ENCODE measurements at regions not wholly inside any gene's neighbourhood (a gene's known extent, or its start where the extent isn't known, plus 50 kb on each side); places are given as distances from the start of the nearest gene placed in this dataset.

- Mint-ChIP-seq H3K4me1 (ENCODE audit: low read depth) (no peaks in the 10 kb centered on the region), H3K36me3 (ENCODE audit: low read depth) (no peaks in the 10 kb centered on the region), H3K27ac (no peak overlapping the region), H3K4me3 (no peak overlapping the region), H3K9me3 (peaks cover 11% of the 10 kb centered on the region), H3K27me3 (ENCODE audit: low read depth) (no peaks in the 10 kb centered on the region)
- no peak for DNase-seq
- intact Hi-C loops (cut with micrococcal nuclease), result no loop called here
- CTCF ChIA-PET, result no interaction called here
Observed at GRCh38 chr7:19262826-19263225, 117.6 kb upstream of the FERD3L start.

DNA sequence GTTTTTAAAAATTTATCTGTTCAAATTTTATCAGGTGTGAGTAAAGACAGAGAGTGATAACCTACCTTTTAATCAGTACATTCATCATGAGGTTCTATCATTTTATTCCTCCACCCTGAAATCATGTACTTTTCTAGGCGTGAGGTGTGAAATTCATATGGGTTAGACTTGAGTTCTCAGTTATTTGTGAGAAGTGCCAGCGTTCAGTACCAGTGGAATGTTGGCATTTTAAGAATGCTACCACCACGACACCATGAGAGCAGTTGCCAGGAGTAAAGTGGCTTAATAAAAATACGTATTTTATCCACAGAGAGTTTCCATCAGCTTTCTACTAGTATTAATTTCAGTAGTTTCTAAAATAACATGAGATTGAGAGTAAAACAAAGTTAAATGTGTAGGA is 104.1 kb upstream of the FERD3L start:
- H3K36me3 Mint-ChIP-seq (ENCODE audit: low read depth), result no peaks in the 10 kb centered on the region
- no peak overlapping the region for H3K27ac Mint-ChIP-seq
- no peaks in the 10 kb centered on the region for H3K4me1 Mint-ChIP-seq (ENCODE audit: low read depth)
- no peak for DNase-seq
- CTCF ChIA-PET, result no interaction called here
- H3K27me3 Mint-ChIP-seq (ENCODE audit: low read depth), result no peaks in the 10 kb centered on the region
- intact Hi-C loops (cut with micrococcal nuclease), result no loop called here
- H3K9me3 Mint-ChIP-seq, result peaks cover 4% of the 10 kb centered on the region
- no peak overlapping the region for H3K4me3 Mint-ChIP-seq

DNA sequence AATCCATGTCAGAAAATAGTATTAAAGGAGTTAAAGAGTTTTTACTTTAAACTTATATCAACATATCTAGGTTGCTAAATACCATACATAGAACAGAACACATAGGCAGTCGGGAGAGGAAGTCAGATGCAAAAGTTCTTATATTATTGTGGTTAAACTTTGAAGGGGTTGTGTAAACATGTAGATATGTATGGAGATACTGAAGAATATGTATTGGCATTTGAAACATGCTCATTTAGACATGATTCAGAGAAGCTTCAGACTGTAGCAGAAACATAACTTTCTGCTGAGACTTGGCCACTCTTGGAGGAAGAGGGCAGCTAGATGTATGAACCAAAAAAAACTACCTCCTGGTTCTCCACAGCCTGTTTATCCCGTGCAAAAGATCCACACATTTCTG is 103.5 kb upstream of the FERD3L start:
- no peak overlapping the region for H3K4me3 Mint-ChIP-seq

GRCh38 chr7:19248115-19248514 is 102.9 kb upstream of the FERD3L start:
- H3K4me3 Mint-ChIP-seq, result no peak overlapping the region
- no peak for DNase-seq
- H3K27ac Mint-ChIP-seq, result no peak overlapping the region
- no peaks in the 10 kb centered on the region for H3K9me3 Mint-ChIP-seq
- no peaks in the 10 kb centered on the region for H3K4me1 Mint-ChIP-seq (ENCODE audit: low read depth)
- intact Hi-C loops (cut with micrococcal nuclease), result no loop called here
- H3K27me3 Mint-ChIP-seq (ENCODE audit: low read depth), result no peaks in the 10 kb centered on the region
- CTCF ChIA-PET, result no interaction called here
- no peaks in the 10 kb centered on the region for H3K36me3 Mint-ChIP-seq (ENCODE audit: low read depth)

More for the DNA sequence above, 103.5 kb upstream of the FERD3L start:
- Mint-ChIP-seq H3K27me3 (ENCODE audit: low read depth) (no peaks in the 10 kb centered on the region), H3K9me3 (no peaks in the 10 kb centered on the region), H3K36me3 (ENCODE audit: low read depth) (no peaks in the 10 kb centered on the region), H3K27ac (no peak overlapping the region), H3K4me1 (ENCODE audit: low read depth) (no peaks in the 10 kb centered on the region)
- CTCF ChIA-PET, result no interaction called here
- DNase-seq, result no peak
- intact Hi-C loops (cut with micrococcal nuclease), result no loop called here

GRCh38 chr7:19247017-19247416 is 101.8 kb upstream of the FERD3L start:
- Mint-ChIP-seq H3K4me1 (ENCODE audit: low read depth) (no peaks in the 10 kb centered on the region), H3K36me3 (ENCODE audit: low read depth) (no peaks in the 10 kb centered on the region), H3K27ac (no peak overlapping the region), H3K27me3 (ENCODE audit: low read depth) (no peaks in the 10 kb centered on the region), H3K4me3 (no peak overlapping the region), H3K9me3 (peaks cover 1% of the 10 kb centered on the region)
- CTCF ChIA-PET, result no interaction called here
- DNase-seq, result no peak
- intact Hi-C loops (cut with micrococcal nuclease), result no loop called here

DNA sequence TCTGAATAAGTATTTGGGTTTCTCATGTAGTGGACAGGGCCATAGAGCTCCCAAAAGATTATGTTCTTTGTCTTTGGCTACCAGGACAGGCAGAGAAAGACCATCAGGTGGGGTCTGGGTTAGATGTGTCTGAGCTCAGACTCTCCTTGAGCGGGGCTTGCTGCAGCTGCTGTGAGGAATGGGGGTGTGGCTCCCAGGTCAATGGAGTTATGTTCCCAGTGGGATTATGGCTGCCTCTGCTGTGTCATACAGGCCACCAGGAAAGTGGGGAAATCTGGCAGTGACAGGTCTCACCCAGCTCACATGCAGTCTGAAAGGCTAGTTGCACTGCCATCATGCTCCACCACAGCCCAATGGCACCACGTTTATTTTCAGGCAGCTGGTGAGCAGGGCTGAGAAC is 97.0 kb upstream of the FERD3L start:
- H3K36me3 Mint-ChIP-seq (ENCODE audit: low read depth), result no peaks in the 10 kb centered on the region
- no peak overlapping the region for H3K4me3 Mint-ChIP-seq
- no peaks in the 10 kb centered on the region for H3K27me3 Mint-ChIP-seq (ENCODE audit: low read depth)
- no peaks in the 10 kb centered on the region for H3K4me1 Mint-ChIP-seq (ENCODE audit: low read depth)
- no peak overlapping the region for H3K27ac Mint-ChIP-seq
- DNase-seq, result no peak
- intact Hi-C loops (cut with micrococcal nuclease), result no loop called here
- peaks cover 14% of the 10 kb centered on the region for H3K9me3 Mint-ChIP-seq
- CTCF ChIA-PET, result no interaction called here

GRCh38 chr7:19239951-19240350 is 94.7 kb upstream of the FERD3L start:
- no peak for DNase-seq
- Mint-ChIP-seq H3K4me3 (no peak overlapping the region), H3K27ac (no peak overlapping the region), H3K36me3 (ENCODE audit: low read depth) (no peaks in the 10 kb centered on the region), H3K9me3 (peaks cover 16% of the 10 kb centered on the region), H3K4me1 (ENCODE audit: low read depth) (no peaks in the 10 kb centered on the region), H3K27me3 (ENCODE audit: low read depth) (no peaks in the 10 kb centered on the region)
- intact Hi-C loops (cut with micrococcal nuclease), result no loop called here
- CTCF ChIA-PET, result no interaction called here

- CTCF ChIA-PET, result no interaction called here
- no peaks in the 10 kb centered on the region for H3K27me3 Mint-ChIP-seq (ENCODE audit: low read depth)
- H3K4me3 Mint-ChIP-seq, result no peak overlapping the region
- H3K9me3 Mint-ChIP-seq, result peaks cover 23% of the 10 kb centered on the region
- no peak for DNase-seq
- no peaks in the 10 kb centered on the region for H3K36me3 Mint-ChIP-seq (ENCODE audit: low read depth)
- intact Hi-C loops (cut with micrococcal nuclease), result no loop called here
- H3K27ac Mint-ChIP-seq, result no peak overlapping the region
- no peaks in the 10 kb centered on the region for H3K4me1 Mint-ChIP-seq (ENCODE audit: low read depth)
Observed at GRCh38 chr7:19235680-19236079, 90.5 kb upstream of the FERD3L start.

DNA sequence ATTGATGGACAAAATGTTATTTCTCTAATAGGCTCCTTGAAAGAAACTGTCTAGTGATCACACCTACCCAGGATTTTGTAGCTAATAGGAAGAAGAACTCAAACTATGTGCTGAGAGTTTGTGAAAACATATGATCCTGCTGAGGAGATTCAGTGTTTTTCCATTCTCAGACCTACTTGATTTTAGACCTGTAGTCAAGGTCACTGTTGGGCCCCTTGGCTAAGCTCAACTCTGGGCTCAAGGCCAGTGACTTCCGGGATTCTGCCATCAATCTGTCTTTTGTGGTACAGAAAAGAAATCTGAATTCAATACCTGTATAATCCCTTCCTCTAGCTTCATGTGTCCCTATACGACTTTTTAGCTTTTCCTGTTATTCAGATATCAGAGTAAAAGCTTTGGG is 79.7 kb upstream of the FERD3L start:
- no peak for DNase-seq
- Mint-ChIP-seq H3K36me3 (ENCODE audit: low read depth) (no peaks in the 10 kb centered on the region), H3K27ac (no peak overlapping the region), H3K4me3 (no peak overlapping the region), H3K9me3 (peaks cover 19% of the 10 kb centered on the region), H3K4me1 (ENCODE audit: low read depth) (no peaks in the 10 kb centered on the region), H3K27me3 (ENCODE audit: low read depth) (no peaks in the 10 kb centered on the region)
- CTCF ChIA-PET, result no interaction called here
- intact Hi-C loops (cut with micrococcal nuclease), result no loop called here

GRCh38 chr7:19215412-19215811 is 70.2 kb upstream of the FERD3L start:
- CTCF ChIA-PET, result no interaction called here
- Mint-ChIP-seq H3K27me3 (ENCODE audit: low read depth) (no peaks in the 10 kb centered on the region), H3K4me3 (no peak overlapping the region), H3K27ac (no peak overlapping the region), H3K4me1 (ENCODE audit: low read depth) (no peaks in the 10 kb centered on the region), H3K9me3 (peaks cover 2% of the 10 kb centered on the region), H3K36me3 (ENCODE audit: low read depth) (no peaks in the 10 kb centered on the region)
- DNase-seq, result no peak
- intact Hi-C loops (cut with micrococcal nuclease), result no loop called here

- intact Hi-C loops (cut with micrococcal nuclease), result no loop called here
- H3K27me3 Mint-ChIP-seq (ENCODE audit: low read depth), result no peaks in the 10 kb centered on the region
- H3K36me3 Mint-ChIP-seq (ENCODE audit: low read depth), result no peaks in the 10 kb centered on the region
- no peak overlapping the region for H3K4me3 Mint-ChIP-seq
- DNase-seq, result no peak
- H3K4me1 Mint-ChIP-seq (ENCODE audit: low read depth), result no peaks in the 10 kb centered on the region
- CTCF ChIA-PET, result interaction anchor here (0.7 kb wide), 1 partner anchor 56 kb away, joined by 3 read pairs; no protein-coding TSS in a partner anchor
- H3K27ac Mint-ChIP-seq, result no peak overlapping the region
- H3K9me3 Mint-ChIP-seq, result peaks cover 2% of the 10 kb centered on the region
Observed at GRCh38 chr7:19213746-19214145, 68.5 kb upstream of the FERD3L start.

DNA sequence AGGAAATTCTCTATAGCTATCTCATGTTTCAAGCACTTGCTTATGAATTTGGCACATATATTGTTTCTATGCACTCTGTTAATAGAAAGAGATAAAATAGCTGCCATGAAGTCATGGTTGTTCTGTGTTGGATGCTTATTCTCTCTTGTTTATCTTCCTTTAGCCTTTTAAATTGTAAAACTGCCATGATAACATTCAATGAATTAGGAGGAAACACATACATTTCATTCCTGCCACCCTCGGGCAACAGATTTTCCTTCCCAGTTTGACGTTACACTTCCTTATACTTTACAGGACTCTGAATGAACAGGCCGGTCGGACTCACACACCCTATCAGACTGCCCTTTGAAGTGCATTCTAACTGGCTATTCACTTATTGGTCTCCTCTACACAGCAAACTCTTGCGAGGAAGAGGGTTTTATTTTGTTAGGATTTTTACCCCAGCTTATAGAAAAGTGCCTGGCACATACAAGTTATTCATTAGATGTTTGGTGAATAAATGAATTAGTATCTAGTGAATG is 65.7 kb upstream of the FERD3L start:
- DNase-seq, result no peak

DNA sequence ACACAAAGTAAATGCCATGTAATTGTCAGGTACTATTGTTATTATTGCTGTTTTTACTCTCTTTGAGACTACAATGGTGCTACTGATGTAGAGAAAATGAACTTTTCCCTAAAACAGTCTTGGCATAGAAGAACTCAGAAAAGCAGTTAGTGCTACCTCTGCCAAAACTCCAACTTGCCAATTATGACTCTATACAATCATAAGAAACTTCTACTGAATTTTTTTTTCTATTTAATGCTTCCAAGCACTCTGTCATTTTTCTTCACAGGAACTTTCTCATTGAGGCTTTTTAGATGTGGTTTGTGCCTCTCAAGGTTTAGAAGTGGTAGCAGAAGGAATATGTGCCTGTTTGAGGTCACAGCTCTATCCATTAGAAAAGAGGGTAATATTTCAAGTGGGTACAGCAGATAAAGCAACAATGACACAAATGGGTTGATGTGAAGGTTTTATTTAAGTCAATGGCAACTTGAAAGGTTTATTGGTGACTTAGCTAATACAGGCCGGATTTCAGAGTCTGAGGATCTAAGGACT is 64.0 kb upstream of the FERD3L start:
- no peak overlapping the region for H3K27ac Mint-ChIP-seq
- no peak for DNase-seq
- H3K36me3 Mint-ChIP-seq (ENCODE audit: low read depth), result no peaks in the 10 kb centered on the region
- H3K4me1 Mint-ChIP-seq (ENCODE audit: low read depth), result no peaks in the 10 kb centered on the region
- H3K4me3 Mint-ChIP-seq, result no peak overlapping the region
- no peaks in the 10 kb centered on the region for H3K27me3 Mint-ChIP-seq (ENCODE audit: low read depth)
- no peaks in the 10 kb centered on the region for H3K9me3 Mint-ChIP-seq
- intact Hi-C loops (cut with micrococcal nuclease), result no loop called here
- CTCF ChIA-PET, result no interaction called here

More for the DNA sequence above, 65.7 kb upstream of the FERD3L start:
- Mint-ChIP-seq H3K9me3 (no peaks in the 10 kb centered on the region), H3K27me3 (ENCODE audit: low read depth) (no peaks in the 10 kb centered on the region), H3K4me1 (ENCODE audit: low read depth) (no peaks in the 10 kb centered on the region), H3K36me3 (ENCODE audit: low read depth) (no peaks in the 10 kb centered on the region), H3K4me3 (no peak overlapping the region), H3K27ac (no peak overlapping the region)
- CTCF ChIA-PET, result no interaction called here
- intact Hi-C loops (cut with micrococcal nuclease), result no loop called here

DNA sequence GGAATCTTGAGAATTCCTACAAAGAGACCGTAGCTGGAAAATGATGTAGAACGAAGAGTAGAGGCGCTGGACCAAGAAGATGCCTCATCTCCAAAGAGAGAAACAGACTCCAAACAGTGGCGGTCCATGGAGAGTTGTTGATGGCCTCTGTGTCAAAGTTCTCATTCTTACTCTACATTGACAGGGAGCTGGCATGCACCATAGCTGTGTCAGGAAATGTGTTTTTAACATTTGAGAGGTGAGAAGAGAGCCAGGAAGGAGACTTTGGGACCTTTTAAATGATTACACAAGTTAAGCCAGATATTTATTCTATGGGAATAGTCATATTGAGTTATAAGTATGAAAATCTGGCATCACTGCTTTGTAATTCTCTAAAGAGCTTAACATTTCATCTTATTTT is 61.5 kb upstream of the FERD3L start:
- H3K4me1 Mint-ChIP-seq (ENCODE audit: low read depth), result no peaks in the 10 kb centered on the region
- H3K27ac Mint-ChIP-seq, result no peak overlapping the region
- no peak for DNase-seq
- H3K4me3 Mint-ChIP-seq, result no peak overlapping the region
- intact Hi-C loops (cut with micrococcal nuclease), result no loop called here
- no peaks in the 10 kb centered on the region for H3K27me3 Mint-ChIP-seq (ENCODE audit: low read depth)
- CTCF ChIA-PET, result no interaction called here
- no peaks in the 10 kb centered on the region for H3K9me3 Mint-ChIP-seq
- no peaks in the 10 kb centered on the region for H3K36me3 Mint-ChIP-seq (ENCODE audit: low read depth)

Measured in activated naive CD4-positive, alpha-beta T cell treated with anti-CD3 and anti-CD28 coated beads for 36 hours (primary cell).